ENCODE measurements at regions not wholly inside any gene's neighbourhood (a gene's known extent, or its start where the extent isn't known, plus 50 kb on each side); places are given as distances from the start of the nearest gene placed in this dataset.

DNA sequence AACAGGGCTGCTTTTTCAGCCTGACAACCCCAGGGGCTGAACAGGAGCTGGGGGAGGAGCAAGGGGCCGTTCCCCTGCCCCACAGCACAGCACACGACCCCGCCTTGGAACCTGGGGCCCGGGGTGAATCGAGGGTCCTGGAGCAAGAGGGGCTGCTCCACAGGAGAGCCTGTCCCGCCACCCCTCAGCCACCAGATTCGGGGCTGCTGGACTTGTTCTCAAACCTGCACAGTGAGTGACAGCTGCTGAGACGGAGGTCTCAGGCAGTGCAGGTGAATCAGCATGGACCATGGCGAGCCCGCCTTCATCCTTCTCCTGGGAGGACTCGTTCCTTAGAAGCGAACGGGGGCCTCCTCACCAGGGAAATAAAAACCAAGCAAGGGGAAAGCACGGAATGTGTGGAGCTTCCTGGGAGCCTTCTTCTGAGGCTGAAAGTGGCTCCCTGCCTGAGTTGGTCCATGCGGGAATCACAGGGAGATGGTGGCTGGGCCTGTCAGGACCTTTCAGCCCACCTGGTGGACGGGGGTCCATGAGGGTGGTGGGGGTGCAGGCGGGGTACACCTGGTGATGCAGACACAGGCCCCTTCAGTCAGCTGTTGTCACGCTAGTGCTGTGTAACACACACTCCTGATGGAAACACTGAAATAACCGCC, 125.4 kb downstream of the SIK1 start:
- DNase-seq = no peak

DNA sequence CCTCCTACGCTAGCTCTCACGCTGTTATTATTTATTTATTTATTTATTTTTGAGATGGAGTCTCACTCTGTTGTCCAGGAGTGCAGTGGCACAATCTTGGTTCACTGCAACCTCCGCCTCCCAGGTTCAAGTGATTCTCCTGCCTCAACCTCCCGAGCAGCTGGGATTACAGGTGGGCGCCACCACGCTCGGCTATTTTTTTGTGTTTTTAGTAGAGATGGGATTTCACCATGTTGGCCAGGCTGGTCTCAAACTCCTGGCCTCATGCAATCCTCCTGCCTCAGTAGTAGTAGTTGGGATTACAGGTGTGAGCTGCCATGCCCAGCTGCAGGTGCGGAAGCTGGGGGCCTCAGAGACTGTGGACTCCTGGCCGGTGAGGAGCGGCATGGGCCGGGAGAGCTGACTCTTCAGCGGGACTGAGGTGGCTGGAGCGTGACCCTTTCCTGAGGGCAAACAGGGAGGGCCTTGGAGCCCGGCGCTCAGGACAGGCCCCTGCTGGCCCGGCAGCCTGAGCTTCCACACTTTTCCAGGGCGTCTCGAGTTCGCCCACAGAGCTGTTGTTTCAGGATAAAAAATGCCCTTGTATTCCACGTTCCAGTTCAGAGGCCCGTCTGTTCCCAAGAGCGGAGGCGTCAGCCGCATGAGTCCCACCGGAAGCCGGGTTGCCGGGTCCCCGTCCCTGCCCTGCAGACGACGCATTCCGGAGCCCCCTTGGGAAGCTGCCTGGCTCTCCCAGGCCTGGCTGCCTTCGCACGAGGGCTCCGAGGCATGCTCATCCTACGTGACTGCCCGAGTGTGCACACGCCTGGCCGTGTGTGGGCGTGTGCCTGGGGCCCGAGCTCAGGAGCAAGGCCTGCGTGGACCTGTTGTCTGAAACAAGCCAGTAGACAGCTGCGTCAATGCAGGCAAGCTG, 126.2 kb downstream of the SIK1 start:
- DNase-seq = no peak

DNA sequence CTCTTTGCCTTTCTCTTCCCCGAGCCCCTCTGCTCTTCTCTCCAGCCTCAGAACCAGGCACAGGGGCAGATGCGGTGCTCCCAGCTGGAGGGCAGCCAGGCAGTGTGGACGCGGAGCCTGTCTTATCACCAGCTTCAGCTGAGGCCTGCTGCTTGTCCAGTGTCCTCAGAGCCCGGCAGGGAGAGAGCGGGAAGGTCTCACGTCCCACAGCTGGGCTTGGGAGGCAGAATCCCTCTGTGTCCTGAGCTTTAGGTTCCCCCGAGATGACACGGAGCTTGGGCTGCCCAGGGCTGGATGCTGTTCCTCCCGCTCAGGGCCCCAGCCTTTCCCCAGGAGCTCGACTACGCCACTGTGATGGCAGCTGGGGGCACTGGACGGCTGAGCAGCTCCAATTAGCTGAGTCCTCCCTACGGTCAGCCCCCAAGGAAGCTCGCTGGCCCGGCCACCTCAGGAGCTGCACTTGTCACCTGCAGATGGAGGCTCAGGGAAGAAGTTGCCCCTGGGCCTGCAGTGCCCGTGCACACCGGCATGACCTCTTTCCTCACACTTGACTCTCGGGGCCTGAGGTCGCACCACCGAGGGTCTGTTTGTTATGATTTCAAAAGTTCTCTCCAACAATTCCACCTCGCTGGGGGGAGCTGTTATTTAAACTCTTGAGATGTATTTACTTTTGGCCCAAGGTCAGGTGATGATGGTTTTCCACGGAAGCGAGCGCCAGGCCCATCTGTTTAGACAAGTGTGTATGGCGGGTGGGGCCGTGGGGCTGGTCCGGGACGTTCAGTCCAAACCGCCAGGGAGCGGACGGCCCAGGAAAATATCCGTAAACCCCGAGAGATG, 127.3 kb downstream of the SIK1 start:
- DNase-seq = no peak

DNA sequence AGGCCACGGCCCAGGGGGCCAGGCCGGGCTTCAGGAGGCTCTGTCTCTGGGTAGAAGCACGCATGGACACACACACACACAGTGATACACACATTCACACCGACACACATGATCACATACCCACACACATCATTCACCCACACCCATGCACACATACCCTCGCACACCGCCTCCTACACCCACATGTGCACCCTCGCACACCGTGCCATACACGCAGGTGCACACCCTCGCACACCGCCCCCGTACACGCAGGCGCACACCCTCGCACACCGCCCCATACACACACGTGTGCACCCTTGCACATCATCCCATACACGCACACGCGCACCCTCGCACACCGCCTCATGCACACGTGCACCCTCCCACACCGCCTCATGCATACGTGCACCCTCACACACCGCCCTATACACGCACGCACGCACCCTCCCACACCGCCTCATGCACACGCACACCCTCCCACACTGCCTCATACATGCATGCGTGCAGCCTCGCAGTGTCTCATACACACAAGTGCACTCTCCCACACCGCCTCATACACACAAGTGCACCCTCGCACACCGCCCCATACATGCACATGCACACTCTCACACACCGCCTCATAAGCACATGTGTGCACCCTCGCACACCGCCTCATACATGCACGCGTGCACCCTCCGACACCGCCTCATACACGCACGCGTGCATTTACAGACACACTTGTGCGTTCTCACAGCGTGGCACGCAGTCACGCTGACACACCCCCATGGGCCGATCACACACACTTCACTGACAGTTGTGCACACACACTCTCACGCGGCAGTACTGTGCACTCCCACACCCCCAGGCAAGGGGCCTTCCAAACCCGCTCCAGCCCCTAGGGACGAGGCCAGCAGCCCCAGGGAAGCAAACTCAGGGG, 128.1 kb downstream of the SIK1 start:
- DNase-seq = no peak

DNA sequence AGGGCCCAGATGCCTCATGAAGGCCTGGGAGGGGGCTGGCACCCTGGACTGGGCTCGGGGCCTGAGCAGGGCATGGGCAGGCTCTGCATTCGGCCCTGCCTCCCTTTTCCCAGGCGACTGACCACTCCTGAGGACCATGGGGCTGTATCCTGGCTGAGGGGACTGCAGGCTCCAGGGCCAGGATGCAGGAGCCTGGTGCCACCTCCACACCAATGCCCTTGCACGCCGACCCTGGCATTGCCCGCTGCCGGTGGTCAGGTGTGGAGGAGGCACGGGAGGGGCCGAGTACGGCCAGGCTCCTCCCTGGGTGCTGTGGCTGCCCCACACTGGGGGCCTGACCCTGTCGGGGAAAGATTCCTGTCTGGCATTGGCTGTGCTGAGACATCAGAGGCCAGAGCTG, 128.9 kb downstream of the SIK1 start:
- no peak for DNase-seq

DNA sequence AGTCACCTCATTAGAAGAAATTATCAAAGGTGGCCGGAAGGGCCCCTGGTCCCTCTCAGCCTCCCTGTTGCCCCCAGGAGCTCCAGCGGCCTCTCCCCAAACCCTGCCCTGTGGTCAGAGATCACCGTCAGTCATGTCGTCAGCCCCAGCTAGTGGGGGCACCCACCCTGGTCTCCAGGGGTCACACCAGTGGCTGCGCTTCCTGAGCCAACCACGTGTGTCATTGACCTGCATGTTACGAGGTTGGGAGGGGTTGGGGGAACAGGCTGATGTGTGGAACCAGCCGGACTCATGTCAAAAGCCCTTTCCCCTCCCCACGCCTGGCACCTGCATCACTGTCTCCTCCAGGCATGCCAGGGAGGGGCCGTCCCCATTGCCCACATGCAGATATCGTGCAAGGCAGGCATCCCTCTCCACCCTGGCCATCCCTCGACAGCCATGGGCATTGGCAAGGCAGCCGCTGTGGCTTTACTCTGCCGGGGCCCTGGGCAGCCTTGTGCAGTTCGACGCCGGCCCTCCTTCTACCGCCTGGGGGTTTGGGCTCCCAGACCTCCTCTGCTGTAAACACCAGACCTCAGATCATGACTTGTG, 128.7 kb downstream of the CRYAA start:
- no peak for DNase-seq

DNA sequence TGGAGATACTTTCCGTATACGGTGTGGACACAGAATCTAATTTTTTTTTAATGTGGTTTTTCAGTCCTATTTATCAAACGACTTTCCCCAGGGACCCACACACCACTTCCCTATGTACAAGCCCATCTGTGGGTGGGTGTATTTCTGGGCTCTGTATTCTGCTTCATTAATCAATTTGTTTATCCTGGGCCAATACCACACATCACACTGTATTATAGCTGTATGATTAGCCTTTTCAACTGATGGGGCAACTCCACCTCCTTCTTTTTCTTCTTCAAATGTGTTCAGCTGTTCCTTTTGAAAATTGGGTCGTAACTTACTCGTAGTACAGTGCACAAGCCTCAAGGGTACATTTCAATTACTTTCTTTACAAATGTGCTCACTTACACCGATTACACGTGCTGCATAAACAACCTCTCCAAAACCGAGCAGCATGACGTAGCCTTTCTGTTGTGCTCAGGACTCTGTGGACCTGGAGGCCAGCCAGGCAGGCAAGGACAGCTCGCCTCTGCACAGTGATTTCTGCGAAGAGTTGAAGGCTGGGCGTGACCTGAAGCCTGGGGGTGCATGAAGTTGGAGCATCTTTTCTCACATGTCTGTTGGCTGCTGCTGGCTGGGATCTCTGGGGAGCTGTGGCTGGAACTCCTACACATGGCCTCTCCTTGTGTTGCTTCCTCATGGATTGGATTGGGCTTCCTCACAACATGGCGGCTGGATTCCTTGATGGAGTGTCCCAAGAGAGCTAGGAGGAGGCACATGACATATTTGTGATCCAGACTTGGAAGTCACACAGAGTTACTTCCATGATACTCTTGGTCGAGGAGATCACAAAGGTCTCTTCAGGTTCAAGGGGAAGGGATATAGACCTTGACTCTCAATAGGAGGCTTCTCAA, 126.5 kb downstream of the CRYAA start:
- no peak for DNase-seq

DNA sequence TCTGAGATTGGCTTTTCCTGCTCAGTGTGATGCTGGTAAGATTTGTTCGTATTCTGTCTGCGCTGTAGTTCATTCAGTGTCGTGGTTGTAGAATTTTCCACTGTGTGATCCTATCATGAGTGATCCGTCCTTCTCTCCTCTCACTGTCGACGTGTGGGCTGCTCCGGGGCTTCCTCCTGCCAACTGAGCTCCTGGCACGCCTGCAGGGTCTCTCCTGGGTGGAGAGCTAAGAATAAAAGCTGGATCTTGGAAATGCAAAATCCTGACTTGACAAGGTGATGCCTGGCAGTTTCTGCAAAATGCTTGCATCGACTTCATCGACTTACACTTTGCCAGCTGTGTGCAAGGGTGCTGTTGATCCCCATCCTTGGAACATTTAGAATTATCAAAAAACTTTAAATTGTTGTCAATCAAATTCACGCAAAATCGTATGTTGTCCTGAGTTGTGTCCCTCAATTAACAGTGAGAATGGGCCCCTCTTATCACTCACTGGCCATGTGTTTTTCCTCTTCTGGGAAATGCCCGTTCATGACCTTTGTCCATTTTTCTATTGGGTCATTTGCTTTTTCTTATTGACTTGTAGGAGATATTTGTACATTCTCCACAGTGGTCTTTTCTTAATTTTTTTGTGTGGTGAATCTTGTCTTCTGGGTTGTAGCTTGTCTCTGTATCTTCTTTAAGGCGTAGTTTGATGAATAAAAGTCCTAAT, 125.5 kb downstream of the CRYAA start:
- DNase-seq = no peak

DNA sequence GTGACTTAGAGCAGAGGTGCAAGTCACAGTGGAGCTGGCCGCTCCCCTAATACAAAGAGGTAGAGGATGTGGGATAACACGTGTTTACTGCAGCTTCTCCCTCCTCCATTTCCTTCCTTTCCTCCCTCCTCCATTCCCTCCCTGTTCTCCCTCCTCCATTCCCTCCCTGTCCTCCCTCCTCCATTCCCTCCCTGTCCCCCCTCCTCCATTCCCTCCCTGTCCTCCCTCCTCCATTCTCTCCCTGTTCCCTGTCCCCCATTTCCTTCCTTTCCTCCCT, 124.0 kb downstream of the CRYAA start:
- DNase-seq = no peak

DNA sequence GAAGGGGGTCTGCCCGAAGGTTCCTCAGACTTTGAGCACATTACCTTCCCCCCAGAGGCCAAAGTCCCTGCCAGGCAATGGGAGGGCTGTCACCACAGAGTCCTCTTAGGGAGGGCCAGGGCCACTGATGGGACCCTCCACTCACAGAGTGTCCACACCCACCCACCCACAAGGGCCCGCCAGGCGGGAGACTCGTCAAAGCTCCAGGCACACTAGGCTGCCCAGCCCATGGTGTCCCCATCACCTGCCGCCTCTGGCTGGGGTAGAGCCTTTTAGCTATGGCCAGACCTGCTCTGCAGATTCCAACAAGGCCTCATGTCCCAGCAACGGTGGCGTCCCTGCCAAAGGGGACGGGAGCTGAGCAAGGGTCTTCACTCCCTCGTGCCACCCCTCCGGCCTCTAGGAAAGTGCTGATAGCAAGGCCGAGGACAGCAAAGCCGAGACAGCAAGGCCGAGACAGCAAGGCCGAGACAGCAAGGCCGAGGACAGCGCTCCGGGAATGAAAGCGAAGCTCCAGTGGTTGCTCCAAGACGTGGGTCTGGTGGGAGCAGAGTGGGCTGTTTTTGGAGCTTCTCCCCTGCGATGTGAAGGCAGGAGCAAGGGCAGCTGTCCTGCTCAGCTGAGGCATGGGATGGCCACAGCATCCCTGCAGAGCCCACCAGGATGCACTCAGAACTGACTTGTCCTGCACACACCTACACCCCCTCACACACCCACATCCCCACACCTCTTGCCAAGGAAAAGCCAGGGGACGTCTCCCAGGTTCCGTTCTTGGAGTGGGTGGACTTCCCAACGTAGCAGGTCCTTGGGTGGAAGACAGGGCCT, 123.4 kb downstream of the CRYAA start:
- no peak for DNase-seq

DNA sequence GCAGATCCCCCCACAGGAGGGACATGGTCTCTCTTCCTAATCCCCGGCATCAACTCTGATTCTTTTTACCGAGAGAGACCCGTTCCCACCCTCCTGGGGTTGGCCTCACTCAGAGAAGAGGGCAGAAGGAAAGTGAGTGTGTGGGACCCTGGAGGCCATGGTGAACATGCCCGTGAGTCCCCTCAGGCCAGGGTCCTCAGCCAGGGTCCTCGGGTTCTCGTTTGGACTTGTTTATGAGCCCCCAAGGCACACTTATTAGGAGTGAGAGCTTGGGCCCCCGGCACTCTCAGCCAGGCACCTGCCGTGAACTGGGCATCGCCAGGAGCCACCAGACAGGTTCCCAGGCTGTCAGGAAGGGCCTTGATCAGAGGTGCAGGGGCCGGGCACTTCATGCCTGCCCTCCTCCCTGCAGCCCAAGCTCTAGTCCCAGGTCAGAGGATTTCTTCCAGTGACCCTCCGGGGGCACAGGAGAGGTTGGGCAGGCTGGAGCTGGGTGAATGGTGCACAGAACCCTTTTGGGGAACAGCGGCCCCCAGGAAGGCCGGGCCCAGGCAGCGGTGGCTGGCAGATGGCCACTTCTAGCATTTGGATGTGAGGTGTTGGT, 122.6 kb downstream of the CRYAA start:
- no peak for DNase-seq

DNA sequence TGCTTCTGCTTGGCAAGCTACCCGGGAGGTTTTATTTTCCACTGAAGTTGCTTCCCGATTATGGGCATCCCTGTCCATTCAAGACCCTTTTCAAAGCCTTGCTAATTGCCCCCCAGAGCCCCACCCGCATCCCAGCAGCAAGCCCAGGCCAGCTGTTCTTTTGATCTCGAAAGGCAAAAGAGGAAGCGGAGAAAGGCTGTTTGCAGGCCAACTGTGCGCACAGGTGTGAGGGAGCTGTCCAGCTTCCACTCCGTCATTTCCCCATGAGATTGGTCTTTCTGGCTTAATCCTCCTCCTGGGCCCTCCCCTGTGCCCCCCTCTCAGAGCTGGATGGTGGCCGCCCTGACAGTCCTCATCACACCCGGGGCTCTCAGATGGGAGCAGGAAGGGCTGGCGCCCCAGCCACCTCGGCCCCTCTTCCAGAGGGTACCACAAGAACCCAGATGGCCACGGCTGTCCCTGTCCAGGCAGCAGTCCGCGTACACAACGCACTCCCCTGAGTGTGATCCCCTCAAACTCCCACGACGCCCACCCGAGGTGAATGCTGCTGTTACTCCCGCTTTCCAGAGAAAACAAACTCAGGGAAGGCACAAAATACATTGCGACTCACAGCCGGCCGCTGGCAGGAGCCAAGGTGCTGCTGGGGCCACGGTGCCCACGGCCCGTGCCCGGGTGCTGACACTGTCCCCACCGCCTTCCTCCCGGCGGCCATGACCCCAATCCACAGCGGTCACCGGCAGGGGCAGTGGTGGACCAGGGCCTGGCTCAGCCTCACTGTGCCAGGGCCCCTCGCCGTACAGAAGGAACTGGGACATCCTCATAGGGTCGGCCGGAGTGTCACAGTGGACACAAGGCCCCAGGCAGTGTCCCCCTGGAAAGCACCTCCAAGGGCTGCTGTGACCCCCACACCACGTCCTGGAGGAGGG, 121.9 kb downstream of the CRYAA start:
- no peak for DNase-seq

DNA sequence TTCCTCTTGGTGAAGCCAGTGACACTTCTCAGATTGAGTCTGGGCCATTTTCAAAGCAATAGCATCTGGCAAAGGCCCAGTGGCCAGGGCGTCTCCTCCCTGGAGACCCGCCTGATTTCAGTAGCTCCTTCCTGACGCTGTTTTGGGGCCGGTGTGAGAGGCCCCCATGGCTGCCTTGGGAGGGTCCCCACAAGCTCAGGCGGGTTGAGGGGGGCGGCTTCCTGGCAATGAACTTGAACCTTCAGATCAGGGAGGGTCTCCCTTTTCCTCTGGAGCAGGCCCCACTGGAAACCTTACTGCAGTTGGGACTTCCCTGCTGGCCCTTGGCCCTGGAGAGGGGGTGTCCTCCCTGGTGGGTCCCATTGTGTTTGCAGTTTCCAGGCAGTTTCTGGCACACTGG, 121.2 kb downstream of the CRYAA start:
- DNase-seq = no peak

DNA sequence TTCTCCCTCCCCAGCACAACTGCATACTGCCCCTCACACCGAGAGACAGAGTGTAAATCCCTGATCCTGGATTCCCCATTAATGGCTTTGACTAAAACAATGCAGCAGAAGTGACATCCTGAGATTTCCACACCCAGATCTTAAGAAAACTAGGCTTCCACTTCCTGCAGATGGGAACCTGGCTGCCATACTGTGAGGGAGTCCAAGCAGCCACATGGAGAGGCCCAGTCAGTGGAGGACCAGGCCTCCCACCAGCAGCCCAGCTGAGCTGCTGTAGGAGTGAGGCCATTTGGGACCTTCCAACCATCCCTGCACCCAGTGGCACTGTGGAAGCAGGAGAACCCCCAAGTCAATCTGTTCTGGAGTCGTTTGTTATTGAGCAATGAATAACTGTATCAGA, 120.6 kb downstream of the CRYAA start:
- DNase-seq = no peak

DNA sequence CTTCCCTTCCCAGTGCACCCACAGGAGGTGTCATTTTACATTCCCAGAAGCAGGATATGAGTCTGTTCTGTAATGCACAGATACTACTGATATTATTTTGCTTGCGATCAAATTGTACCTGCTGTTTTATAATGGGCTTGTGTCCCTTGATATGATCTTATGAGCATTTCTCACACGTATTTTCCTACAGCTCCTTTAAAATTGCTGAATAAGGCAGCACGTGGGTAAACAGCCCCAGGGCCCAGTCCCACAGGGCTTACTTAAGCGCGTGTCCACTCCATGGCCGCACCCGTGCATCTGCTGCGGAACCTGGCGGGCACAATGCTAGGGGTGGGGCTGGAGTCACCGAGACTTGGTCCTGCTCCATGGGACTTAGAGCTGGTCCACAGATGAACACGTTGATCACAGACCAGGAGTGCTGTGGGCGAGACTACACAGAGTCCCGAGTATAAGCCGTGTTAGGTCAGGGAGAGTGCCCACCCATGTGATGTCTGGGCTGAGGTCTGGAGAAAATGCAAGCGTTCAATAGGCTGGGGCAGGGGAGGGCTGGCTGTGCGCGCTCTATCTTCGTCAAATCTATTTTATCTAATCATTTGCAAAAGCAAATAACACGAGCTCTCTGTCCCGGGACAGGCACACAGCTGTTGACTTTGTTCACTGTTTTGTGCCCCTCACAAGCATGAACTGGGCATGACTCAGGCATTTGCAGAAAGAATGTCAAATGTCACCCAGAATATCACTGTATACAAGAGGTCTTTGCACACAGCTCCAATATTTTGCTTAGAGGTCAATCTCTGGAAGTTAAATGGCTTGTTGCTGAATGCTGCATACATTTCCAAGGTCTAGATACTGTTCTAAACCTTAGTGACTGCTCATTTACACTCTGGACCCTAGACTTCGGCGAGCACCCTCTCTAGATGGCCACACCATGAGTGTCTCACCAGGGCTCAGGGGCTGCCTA, 119.3 kb downstream of the CRYAA start:
- no peak for DNase-seq

DNA sequence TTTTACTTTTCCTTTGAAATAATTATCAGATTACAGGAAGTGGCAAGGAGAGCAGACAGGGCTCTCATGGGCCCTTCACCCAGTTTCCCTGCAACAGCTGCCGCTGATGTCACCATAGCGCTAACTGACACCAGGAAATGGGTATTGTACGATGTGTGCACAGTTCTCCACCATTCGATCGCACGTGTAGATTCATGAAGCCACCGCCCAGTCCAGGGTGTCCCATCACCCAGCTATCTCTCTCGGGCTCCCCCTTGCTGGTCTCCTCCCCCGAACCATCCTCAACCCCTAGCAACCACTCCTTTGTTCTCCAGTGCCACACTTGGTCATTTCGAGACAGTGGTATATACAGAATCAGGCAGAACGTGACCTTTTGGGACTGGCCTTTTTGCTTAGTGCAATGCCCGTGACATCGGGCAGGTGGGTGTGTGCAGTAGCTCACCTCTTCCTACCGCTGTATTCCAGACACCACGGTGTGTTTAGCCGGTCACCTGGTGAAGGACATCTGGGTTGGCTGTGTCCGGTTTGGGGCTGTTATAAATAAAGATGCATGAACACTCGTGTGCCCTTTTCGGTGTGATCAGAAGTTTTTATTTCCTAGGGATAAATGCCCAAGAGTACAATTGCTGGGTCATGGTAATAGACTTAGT, 118.4 kb downstream of the CRYAA start:
- no peak for DNase-seq

All from stimulated activated CD4-positive, alpha-beta T cell treated with anti-CD3 and anti-CD28 coated beads, Interleukin-15, amount 100 ng/mL, for 24 hours (primary cell).